Keratinocyte (primary cell): ENCODE measurements at regions not wholly inside any gene's neighbourhood (a gene's known extent, or its start where the extent isn't known, plus 50 kb on each side); places are given as distances from the start of the nearest gene placed in this dataset.

Experiments
- DNase-seq: peaks from one replicate; pipeline ENCODE4 v3.0.0-alpha.2; 2011; ENCODE audit warnings: low read depth, missing footprints, low spot score
- FAIRE-seq: peaks from 2 replicates; lab custom pipeline; 2011; peaks lifted over from hg19 to GRCh38; lab: Jason Lieb, UNC
- H2AFZ ChIP-seq: 2 replicates; pipeline ENCODE4 v1.6.0; 2012; ENCODE audit warnings: low read length, control low read depth, inconsistent platforms; ENCODE audit not compliant: control insufficient read depth
- H3K27ac ChIP-seq: 2 replicates; pipeline ENCODE4 v1.5.1; 2011; ENCODE audit warnings: low read length; ENCODE audit not compliant: control insufficient read depth, insufficient read depth
- H3K27me3 ChIP-seq: 3 replicates; pipeline ENCODE4 v1.6.0; 2011; ENCODE audit warnings: low read length; ENCODE audit not compliant: control insufficient read depth, insufficient read depth; ENCODE audit errors: extremely low read depth
- H3K36me3 ChIP-seq, 2 experiments: 2 replicates in 1 of 2; 3 replicates in 1 of 2; pipeline ENCODE4 v1.5.1; 2011; ENCODE audit warnings: low read length in 2 of 2, mild to moderate bottlenecking in 1 of 2; ENCODE audit not compliant: control insufficient read depth in 2 of 2, insufficient read depth in 2 of 2; ENCODE audit errors: extremely low read depth in 1 of 2
- H3K4me1 ChIP-seq: 3 replicates; pipeline ENCODE4 v1.5.1; 2011; ENCODE audit warnings: low read length; ENCODE audit not compliant: control insufficient read depth, insufficient read depth; ENCODE audit errors: extremely low read depth
- H3K4me2 ChIP-seq: 3 replicates; pipeline ENCODE4 v1.6.0; 2011; ENCODE audit warnings: low read depth, low read length; ENCODE audit not compliant: control insufficient read depth, insufficient read depth; ENCODE audit errors: extremely low read depth
- H3K4me3 ChIP-seq, 3 experiments: fragments of 200-600 bp in 1 of 3; sonication (generic) in 1 of 3; 2 replicates in 2 of 3; 3 replicates in 1 of 3; pipeline ENCODE4 v1.5.1; 2011 to 2016; ENCODE audit warnings: low read length in 3 of 3, mild to moderate bottlenecking in 3 of 3, control low read depth in 2 of 3, inconsistent platforms in 1 of 3, low read depth in 1 of 3, mixed read lengths in 1 of 3, mixed run types in 1 of 3, moderate library complexity in 1 of 3; ENCODE audit not compliant: control insufficient read depth in 2 of 3, insufficient read depth in 2 of 3; ENCODE audit errors: extremely low read depth in 1 of 3
- H3K79me2 ChIP-seq: 2 replicates; pipeline ENCODE4 v1.6.0; 2012; ENCODE audit warnings: low read length; ENCODE audit not compliant: control insufficient read depth, insufficient read depth
- H3K9ac ChIP-seq: 3 replicates; pipeline ENCODE4 v1.6.0; 2011; ENCODE audit warnings: low read length; ENCODE audit not compliant: control insufficient read depth, insufficient read depth; ENCODE audit errors: extremely low read depth
- H3K9me1 ChIP-seq: 3 replicates; pipeline ENCODE4 v1.6.0; 2011; ENCODE audit warnings: low read length; ENCODE audit not compliant: control insufficient read depth, insufficient read depth; ENCODE audit errors: extremely low read depth
- H3K9me3 ChIP-seq: 2 replicates; pipeline ENCODE4 v1.5.1; 2012; ENCODE audit warnings: low read depth, low read length; ENCODE audit not compliant: control insufficient read depth
- H4K20me1 ChIP-seq: 3 replicates; pipeline ENCODE4 v1.6.0; 2011; ENCODE audit warnings: low read length; ENCODE audit not compliant: control insufficient read depth, insufficient read depth; ENCODE audit errors: extremely low read depth
- CTCF ChIP-seq, 3 experiments: IDR thresholded peaks in 1 of 3; conservative IDR thresholded peaks in 1 of 3; optimal IDR thresholded peaks in 1 of 3; 2 replicates in 2 of 3; 3 replicates in 1 of 3; pipeline versions ENCODE3 to v1.5.1; 2011; ENCODE audit warnings: low read length in 3 of 3, mild to moderate bottlenecking in 3 of 3, moderate library complexity in 2 of 3, control low read depth in 1 of 3, inconsistent platforms in 1 of 3; ENCODE audit not compliant: insufficient read depth in 2 of 3; ENCODE audit errors: extremely low read depth in 1 of 3
- EZH2 ChIP-seq: IDR thresholded peaks from one replicate; pipeline ENCODE4 v1.6.1; 2012; ENCODE audit warnings: inconsistent platforms, mild to moderate bottlenecking, low read length, moderate library complexity
- dilution Hi-C: fragments of 300-500 bp; cut with MboI; formaldehyde crosslinking; loops from one replicate; pipeline ENCODE4 v1.7.0; 2020; ENCODE audit warnings: low sequenced_read_pairs; ENCODE audit not compliant: extremely low pct_ligation_motif_present

GRCh38 chr3:86152620-86153019, 838.3 kb downstream of the VGLL3 start:
- FAIRE-seq = no peak
- no peak overlapping the region for H3K27ac ChIP-seq
- no peaks in the 10 kb centered on the region for H4K20me1 ChIP-seq
- H3K9me3 ChIP-seq = no peaks in the 10 kb centered on the region
- dilution Hi-C loops = no loop called here
- H3K4me1 ChIP-seq = no peaks in the 10 kb centered on the region
- no peaks in the 10 kb centered on the region for H3K9me1 ChIP-seq
- no peaks in the 10 kb centered on the region for H3K79me2 ChIP-seq
- H3K36me3 ChIP-seq = no peaks in the 10 kb centered on the region
- no peak overlapping the region for H3K4me3 ChIP-seq
- H2AFZ ChIP-seq = no peak overlapping the region
- DNase-seq = no peak
- H3K4me2 ChIP-seq = no peak overlapping the region
- TF ChIP-seq EZH2 (no peak), CTCF (optimal IDR thresholded peaks at IDR 0.05 in 1 of 3, IDR thresholded peaks at IDR 0.05 in 1 of 3, conservative IDR thresholded peaks at IDR 0.05 in 1 of 3; ENCODE audit: extremely low read depth in 1 of 3, insufficient read depth in 2 of 3, low read length in 3 of 3) (no peak)
- no peaks in the 10 kb centered on the region for H3K27me3 ChIP-seq
- no peak overlapping the region for H3K9ac ChIP-seq

- no peak for DNase-seq
- no peaks in the 10 kb centered on the region for H3K9me1 ChIP-seq
- no peaks in the 10 kb centered on the region for H3K9me3 ChIP-seq
- no peak overlapping the region for H3K27ac ChIP-seq
- dilution Hi-C loops = no loop called here
- H2AFZ ChIP-seq = no peak overlapping the region
- H3K36me3 ChIP-seq = no peaks in the 10 kb centered on the region
- FAIRE-seq = no peak
- no peaks in the 10 kb centered on the region for H4K20me1 ChIP-seq
- H3K4me1 ChIP-seq = no peaks in the 10 kb centered on the region
- H3K9ac ChIP-seq = no peak overlapping the region
- no peaks in the 10 kb centered on the region for H3K79me2 ChIP-seq
- no peak overlapping the region for H3K4me2 ChIP-seq
- no peak overlapping the region for H3K4me3 ChIP-seq
- no peak for TF ChIP-seq EZH2
- no peak for TF ChIP-seq CTCF (optimal IDR thresholded peaks at IDR 0.05 in 1 of 3, IDR thresholded peaks at IDR 0.05 in 1 of 3, conservative IDR thresholded peaks at IDR 0.05 in 1 of 3; ENCODE audit: extremely low read depth in 1 of 3, insufficient read depth in 2 of 3, low read length in 3 of 3)
- no peaks in the 10 kb centered on the region for H3K27me3 ChIP-seq
Observed at GRCh38 chr3:86149054-86149453, 841.9 kb downstream of the VGLL3 start.
